Tibial artery (tissue), 4 donors: ENCODE measurements at regions not wholly inside any gene's neighbourhood (a gene's known extent, or its start where the extent isn't known, plus 50 kb on each side); places are given as distances from the start of the nearest gene placed in this dataset.

Experiments
- DNase-seq, 2 donors: peaks; one replicate each; pipeline ENCODE4 v3.0.0-alpha.2; 2019
- H3K27ac ChIP-seq, 2 donors: fragments of 200-600 bp; sonication (generic) in 1 of 2; 1 replicate in 1 of 2; 2 replicates in 1 of 2; pipeline ENCODE4 v1.5.1; 2018 to 2019; ENCODE audit warnings: mild to moderate bottlenecking in 1 of 2
- H3K27me3 ChIP-seq, 2 donors: fragments of 200-600 bp; sonication (generic) in 1 of 2; one replicate each; pipeline versions ENCODE4 v1.5.1 to v1.6.0; 2016 to 2019
- H3K36me3 ChIP-seq, 3 donors: fragments of 200-600 bp; sonication (generic) in 2 of 3; one replicate each; pipeline ENCODE4 v1.5.1; 2016 to 2019; ENCODE audit warnings: mild to moderate bottlenecking in 2 of 3
- H3K4me1 ChIP-seq, 4 donors: fragments of 200-600 bp; sonication (generic) in 2 of 4; 1 replicate in 3 of 4; 2 replicates in 1 of 4; pipeline ENCODE4 v1.5.1; 2016 to 2019
- H3K4me3 ChIP-seq, 2 donors: fragments of 200-600 bp; sonication (generic) in 1 of 2; 1 replicate in 1 of 2; 2 replicates in 1 of 2; pipeline ENCODE4 v1.5.1; 2018 to 2019; ENCODE audit warnings: mild to moderate bottlenecking in 2 of 2
- H3K9me3 ChIP-seq, 3 donors: fragments of 200-600 bp; sonication (generic) in 1 of 3; one replicate each; pipeline ENCODE4 v1.5.1; 2016 to 2019
- CTCF ChIP-seq, 2 experiments: fragments of 200-600 bp in 1 of 2; fragments of 450-650 bp in 1 of 2; IDR thresholded peaks; one replicate each; pipeline ENCODE4 v1.5.1; 2017 to 2019; ENCODE audit warnings: antibody characterized with exemption in 2 of 2, mild to moderate bottlenecking in 1 of 2, moderate library complexity in 1 of 2
- intact Hi-C: fragments of 100-400 bp; cut with DNase I; formaldehyde crosslinking; loops from one replicate; pipeline ENCODE4 v1.15.0; 2023; ENCODE audit warnings: low total_unique reads

GRCh38 chr15:25239471-25240345, 199.1 kb downstream of the UBE3A start:
- DNase-seq, result peak; percentile 11 to 42
- Histone ChIP-seq H3K4me3 (no peak overlapping the region), H3K27ac (no peak overlapping the region), H3K36me3 (no peaks in the 10 kb centered on the region), H3K9me3 (peaks cover 0 to 54% (median 29%) of the 10 kb centered on the region in 3 donors), H3K4me1 (no peaks in the 10 kb centered on the region), H3K27me3 (no peaks in the 10 kb centered on the region)
- no peak for TF ChIP-seq CTCF (IDR thresholded peaks at IDR 0.05)
- intact Hi-C loops, result no loop called here

GRCh38 chr15:25240461-25241021, 198.3 kb downstream of the UBE3A start:
- Histone ChIP-seq H3K9me3 (peaks cover 0 to 62% (median 31%) of the 10 kb centered on the region in 3 donors), H3K4me1 (no peaks in the 10 kb centered on the region), H3K27me3 (no peaks in the 10 kb centered on the region), H3K4me3 (no peak overlapping the region), H3K27ac (no peak overlapping the region), H3K36me3 (no peaks in the 10 kb centered on the region)
- intact Hi-C loops, result no loop called here
- peak; percentile 16 to 40 for DNase-seq
- no peak for TF ChIP-seq CTCF (IDR thresholded peaks at IDR 0.05)

- peak; percentile 19 to 44 for DNase-seq
- H3K9me3 ChIP-seq, result peaks cover 0 to 70% (median 37%) of the 10 kb centered on the region in 3 donors
- H3K27ac ChIP-seq, result no peak overlapping the region
- H3K4me3 ChIP-seq, result no peak overlapping the region
- H3K27me3 ChIP-seq, result no peaks in the 10 kb centered on the region
- intact Hi-C loops, result no loop called here
- no peaks in the 10 kb centered on the region for H3K4me1 ChIP-seq
- H3K36me3 ChIP-seq, result no peaks in the 10 kb centered on the region
- TF ChIP-seq CTCF (IDR thresholded peaks at IDR 0.05), result no peak
Observed at GRCh38 chr15:25241241-25241801, 197.5 kb downstream of the UBE3A start.

- no peak overlapping the region for H3K27ac ChIP-seq
- intact Hi-C loops, result no loop called here
- H3K4me3 ChIP-seq, result no peak overlapping the region
- no peaks in the 10 kb centered on the region for H3K4me1 ChIP-seq
- no peak for TF ChIP-seq CTCF (IDR thresholded peaks at IDR 0.05)
- peak; percentile 12 to 28 for DNase-seq
- no peaks in the 10 kb centered on the region for H3K27me3 ChIP-seq
- peaks cover 0 to 76% (median 38%) of the 10 kb centered on the region in 3 donors for H3K9me3 ChIP-seq
- H3K36me3 ChIP-seq, result no peaks in the 10 kb centered on the region
Observed at GRCh38 chr15:25242166-25242879, 196.5 kb downstream of the UBE3A start.

- H3K4me3 ChIP-seq, result no peak overlapping the region
- DNase-seq, result peak; percentile 12 to 57
- H3K27me3 ChIP-seq, result no peaks in the 10 kb centered on the region
- H3K36me3 ChIP-seq, result no peaks in the 10 kb centered on the region
- H3K4me1 ChIP-seq, result no peaks in the 10 kb centered on the region
- no peak for TF ChIP-seq CTCF (IDR thresholded peaks at IDR 0.05)
- H3K9me3 ChIP-seq, result peaks cover 0 to 79% (median 34%) of the 10 kb centered on the region in 3 donors
- intact Hi-C loops, result no loop called here
- no peak overlapping the region for H3K27ac ChIP-seq
Observed at GRCh38 chr15:25242957-25243799, 195.6 kb downstream of the UBE3A start.
